WI38 (cell line): ENCODE measurements at regions not wholly inside any gene's neighbourhood (a gene's known extent, or its start where the extent isn't known, plus 50 kb on each side); places are given as distances from the start of the nearest gene placed in this dataset.

ENCODE experiments used
- H3K4me3 ChIP-seq: 2 replicates; pipeline ENCODE4 v1.5.1; 2011; ENCODE audit warnings: low read depth, mild to moderate bottlenecking, control low read depth, low read length
- TF ChIP-seq, protein P1 (sequence below): IDR thresholded peaks from 2 replicates; pipeline ENCODE4 v1.5.1; 2012; ENCODE audit warnings: low read depth, mild to moderate bottlenecking, control low read depth, low read length

DNA sequence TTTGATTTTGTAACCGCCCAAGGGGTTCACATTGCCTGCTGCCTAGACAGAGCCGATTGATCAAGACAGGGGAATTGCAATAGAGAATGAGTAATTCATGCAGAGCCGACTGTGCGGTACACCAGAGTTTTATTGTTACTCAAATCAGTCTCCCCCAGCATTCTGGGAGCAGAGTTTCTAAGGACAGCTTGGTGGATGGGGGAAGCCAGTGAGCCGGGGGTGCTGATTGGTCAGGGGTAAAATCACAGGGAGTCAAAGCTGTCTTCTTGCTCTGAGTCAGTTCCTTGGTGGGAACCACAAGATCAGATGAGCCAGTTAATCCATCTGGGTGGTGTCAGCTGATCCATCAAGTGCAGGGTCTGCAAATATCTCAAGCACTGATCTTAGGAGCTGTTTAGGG lies 60.0 kb upstream of the EZR start:
- no peak overlapping the region for H3K4me3 ChIP-seq
- TF ChIP-seq, protein P1, sequence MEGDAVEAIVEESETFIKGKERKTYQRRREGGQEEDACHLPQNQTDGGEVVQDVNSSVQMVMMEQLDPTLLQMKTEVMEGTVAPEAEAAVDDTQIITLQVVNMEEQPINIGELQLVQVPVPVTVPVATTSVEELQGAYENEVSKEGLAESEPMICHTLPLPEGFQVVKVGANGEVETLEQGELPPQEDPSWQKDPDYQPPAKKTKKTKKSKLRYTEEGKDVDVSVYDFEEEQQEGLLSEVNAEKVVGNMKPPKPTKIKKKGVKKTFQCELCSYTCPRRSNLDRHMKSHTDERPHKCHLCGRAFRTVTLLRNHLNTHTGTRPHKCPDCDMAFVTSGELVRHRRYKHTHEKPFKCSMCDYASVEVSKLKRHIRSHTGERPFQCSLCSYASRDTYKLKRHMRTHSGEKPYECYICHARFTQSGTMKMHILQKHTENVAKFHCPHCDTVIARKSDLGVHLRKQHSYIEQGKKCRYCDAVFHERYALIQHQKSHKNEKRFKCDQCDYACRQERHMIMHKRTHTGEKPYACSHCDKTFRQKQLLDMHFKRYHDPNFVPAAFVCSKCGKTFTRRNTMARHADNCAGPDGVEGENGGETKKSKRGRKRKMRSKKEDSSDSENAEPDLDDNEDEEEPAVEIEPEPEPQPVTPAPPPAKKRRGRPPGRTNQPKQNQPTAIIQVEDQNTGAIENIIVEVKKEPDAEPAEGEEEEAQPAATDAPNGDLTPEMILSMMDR, result no peak

GRCh38 chr6:158877716-158878115 lies 58.5 kb upstream of the EZR start:
- no peak overlapping the region for H3K4me3 ChIP-seq
- TF ChIP-seq, protein P1, result no peak

DNA sequence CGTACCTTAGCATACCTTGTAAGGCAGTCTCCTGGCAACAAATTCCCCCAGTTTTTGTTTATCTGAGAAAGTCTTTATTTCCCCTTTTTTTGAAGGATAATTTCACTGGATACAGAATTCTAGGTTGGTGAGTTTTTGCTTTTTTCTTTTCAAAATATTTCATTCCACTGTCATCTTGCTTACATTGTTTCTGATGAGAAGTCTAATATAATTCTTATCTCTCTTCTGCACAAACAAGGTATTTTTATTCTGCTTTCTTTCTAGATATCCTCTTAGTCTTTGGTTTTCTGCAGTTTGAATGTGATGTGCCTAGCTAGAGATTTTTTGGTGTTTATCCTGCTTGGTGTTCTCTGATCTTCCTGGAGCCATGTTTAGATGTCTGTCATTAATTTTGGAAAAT lies 57.7 kb upstream of the EZR start:
- H3K4me3 ChIP-seq, result no peak overlapping the region
- TF ChIP-seq, protein P1, result no peak

- TF ChIP-seq, protein P1, result no peak
- no peak overlapping the region for H3K4me3 ChIP-seq
Measured at GRCh38 chr6:158870649-158870957, 51.4 kb upstream of the EZR start.

DNA sequence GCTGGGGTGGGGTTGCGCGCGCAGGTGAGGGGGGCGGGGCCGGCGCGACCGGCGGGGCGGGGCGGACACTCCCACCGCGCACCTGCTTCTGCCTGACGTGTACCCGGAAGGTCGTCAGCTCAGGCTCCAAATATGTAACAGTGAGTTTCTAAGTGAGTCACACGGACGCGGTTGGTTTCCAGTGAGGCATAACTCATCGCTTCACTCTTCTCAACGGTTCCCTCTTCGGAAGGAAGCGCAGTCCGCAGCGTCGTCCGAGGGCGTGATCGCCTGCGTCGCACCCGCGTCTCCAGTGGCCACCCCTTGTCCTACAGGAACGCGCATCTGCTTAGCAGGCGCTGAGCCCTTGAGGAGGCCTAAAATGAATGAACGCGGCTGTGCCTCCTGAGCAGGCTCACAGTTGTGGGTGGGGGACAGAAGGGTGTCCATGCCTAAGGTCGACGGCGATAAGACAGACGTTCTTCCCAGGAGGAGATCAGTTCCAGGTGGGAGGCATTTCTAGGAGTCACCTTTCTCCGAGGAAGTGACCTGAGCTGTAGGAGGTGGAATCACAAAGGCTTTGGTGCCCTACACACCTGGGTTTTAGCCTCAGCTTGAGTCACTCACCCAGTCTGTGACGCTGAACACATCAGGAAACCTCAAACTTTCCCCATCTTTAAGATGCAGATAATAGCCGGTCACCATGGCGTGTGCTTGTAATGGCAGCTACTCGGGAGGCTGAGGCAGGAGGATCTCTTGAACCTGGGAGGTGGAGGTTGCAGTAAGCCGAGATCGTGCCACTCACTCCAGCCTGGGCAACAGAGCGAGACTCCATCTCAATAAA lies 50.9 kb upstream of the EZR start:
- TF ChIP-seq, protein P1, result no peak
- peak overlapping the region; percentile 43 for H3K4me3 ChIP-seq

DNA sequence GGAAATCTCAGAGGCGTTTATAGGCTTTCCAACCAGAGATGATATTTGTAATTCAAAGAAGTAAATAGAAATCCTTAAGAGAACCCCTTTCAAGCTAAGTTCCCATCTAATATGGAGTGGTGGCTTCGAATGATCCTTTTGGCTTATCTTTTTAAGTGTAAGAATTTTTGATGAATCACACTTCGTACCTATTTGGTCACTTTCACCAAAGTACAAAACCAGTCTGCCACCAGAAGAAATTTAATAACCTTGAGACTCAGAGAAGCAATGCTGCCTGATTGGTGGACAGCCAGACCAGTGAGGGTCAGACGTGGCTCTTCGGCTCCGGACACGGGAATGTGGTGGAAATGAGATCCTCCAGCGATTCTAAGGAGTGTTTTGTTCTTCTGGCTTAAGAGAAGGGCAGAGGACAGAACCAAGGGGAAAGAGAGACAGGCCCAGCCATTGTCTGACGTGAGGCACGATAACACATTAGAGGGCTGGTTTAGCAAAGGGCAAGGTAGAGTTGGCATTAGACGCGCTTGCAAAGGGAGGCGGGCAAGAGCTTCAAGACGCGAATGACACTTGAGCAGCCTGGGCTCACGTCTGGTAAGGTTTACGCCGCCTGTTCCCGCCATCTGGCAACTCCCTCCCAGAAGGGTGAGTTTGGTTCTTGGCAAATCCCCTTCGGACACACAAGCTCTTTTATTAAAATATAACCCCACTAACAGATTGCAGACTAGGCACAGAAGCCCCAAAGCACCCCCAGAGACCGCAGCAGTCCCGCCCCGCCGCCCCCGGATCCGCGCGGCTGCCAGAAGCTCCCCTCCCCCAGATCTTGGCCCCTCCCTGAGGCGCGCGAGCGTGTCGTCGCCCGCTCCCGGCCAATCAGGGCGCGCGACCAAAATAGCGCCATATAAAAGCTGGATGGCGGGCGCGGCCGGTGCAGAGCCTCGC lies 50.0 kb upstream of the EZR start:
- TF ChIP-seq, protein P1, result no peak
- peak overlapping the region; percentile 43 for H3K4me3 ChIP-seq
